ENCODE measurements at regions not wholly inside any gene's neighbourhood (a gene's known extent, or its start where the extent isn't known, plus 50 kb on each side); places are given as distances from the start of the nearest gene placed in this dataset.

- Histone ChIP-seq H3K4me1 (no peaks in the 10 kb centered on the region), H3K27ac (no peak overlapping the region), H3K9me3 (no peaks in the 10 kb centered on the region), H3K4me3 (no peak overlapping the region), H3K36me3 (no peaks in the 10 kb centered on the region), H3K27me3 (replicated peaks in 1 of 7) (no peaks in the 10 kb centered on the region)
- intact Hi-C loops (cut with DNase I; ENCODE audit: low total_unique reads): no loop called here
- no peak for DNase-seq
- TF ChIP-seq POLR2AphosphoS5 (IDR thresholded peaks at IDR 0.05): no peak
- TF ChIP-seq CTCF (IDR thresholded peaks at IDR 0.05 in 8 of 11, conservative IDR thresholded peaks at IDR 0.05 in 3 of 11): no peak
- TF ChIP-seq POLR2A (IDR thresholded peaks at IDR 0.05): no peak
- 60 to 85% (median 73%) methylated on average over 15 to 16 of the region's 16 CpGs for WGBS, 5 donors
These were observed 173.3 kb upstream of the WWC1 start for GRCh38 chr5:168118042-168118668.

DNA sequence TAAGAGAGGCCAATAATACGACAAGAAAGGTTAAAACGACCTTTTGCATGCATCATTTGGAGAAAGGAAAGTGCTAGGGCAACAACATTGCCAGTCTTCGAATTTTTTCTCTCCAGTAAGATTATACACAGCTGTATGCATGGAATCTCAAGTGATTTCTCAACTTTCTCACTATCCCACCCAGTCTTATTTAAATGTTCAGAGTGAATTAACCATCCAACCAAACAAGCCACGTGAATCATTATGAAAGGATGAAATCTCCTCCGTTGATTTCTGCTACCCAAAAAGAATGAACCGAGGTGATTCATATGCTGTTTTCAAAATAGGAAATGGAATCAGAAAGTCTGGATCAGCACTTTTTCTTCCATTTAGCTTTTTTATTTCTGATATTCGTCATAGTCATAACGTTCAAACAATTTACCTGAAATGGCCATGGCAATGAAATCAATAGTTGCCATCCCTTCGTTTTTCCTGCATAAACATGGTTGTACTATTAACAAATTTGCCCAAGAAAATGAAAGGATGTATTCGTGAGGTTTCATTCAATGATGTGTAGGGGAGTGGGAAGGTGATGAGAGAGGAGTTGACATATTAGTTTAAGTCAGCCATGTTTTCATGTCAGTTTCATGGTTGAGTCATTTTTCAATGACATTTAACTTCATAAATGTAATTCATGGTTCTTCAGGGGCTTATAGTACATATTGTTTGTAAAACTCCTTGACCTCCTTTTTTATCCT lies 170.9 kb upstream of the WWC1 start:
- Histone ChIP-seq H3K36me3 (no peaks in the 10 kb centered on the region), H3K4me3 (no peak overlapping the region), H3K27ac (no peak overlapping the region), H3K4me1 (no peaks in the 10 kb centered on the region), H3K27me3 (replicated peaks in 1 of 7) (no peaks in the 10 kb centered on the region), H3K9me3 (no peaks in the 10 kb centered on the region)
- TF ChIP-seq POLR2A (IDR thresholded peaks at IDR 0.05) (no peak), POLR2AphosphoS5 (IDR thresholded peaks at IDR 0.05) (no peak), CTCF (IDR thresholded peaks at IDR 0.05 in 8 of 11, conservative IDR thresholded peaks at IDR 0.05 in 3 of 11) (no peak)
- no peak for DNase-seq
- intact Hi-C loops (cut with DNase I; ENCODE audit: low total_unique reads): no loop called here
- 62 to 72% (median 69%) methylated on average over 10 of the region's 10 CpGs for WGBS, 5 donors

- Histone ChIP-seq H3K27me3 (replicated peaks in 1 of 7) (no peaks in the 10 kb centered on the region), H3K9me3 (no peaks in the 10 kb centered on the region), H3K36me3 (no peaks in the 10 kb centered on the region), H3K27ac (no peak overlapping the region), H3K4me3 (no peak overlapping the region), H3K4me1 (no peaks in the 10 kb centered on the region)
- no peak for TF ChIP-seq POLR2AphosphoS5 (IDR thresholded peaks at IDR 0.05)
- TF ChIP-seq POLR2A (IDR thresholded peaks at IDR 0.05): no peak
- TF ChIP-seq CTCF (IDR thresholded peaks at IDR 0.05 in 8 of 11, conservative IDR thresholded peaks at IDR 0.05 in 3 of 11): no peak
- 81 to 92% (median 83%) methylated on average over 4 of the region's 4 CpGs for WGBS, 5 donors
- no peak for DNase-seq
- intact Hi-C loops (cut with DNase I; ENCODE audit: low total_unique reads): no loop called here
These were observed 170.3 kb upstream of the WWC1 start for GRCh38 chr5:168121138-168121494.

GRCh38 chr5:168123631-168124528 lies 167.6 kb upstream of the WWC1 start:
- Histone ChIP-seq H3K4me3 (no peak overlapping the region), H3K27ac (no peak overlapping the region), H3K27me3 (replicated peaks in 1 of 7) (no peaks in the 10 kb centered on the region), H3K4me1 (no peaks in the 10 kb centered on the region), H3K9me3 (no peaks in the 10 kb centered on the region), H3K36me3 (no peaks in the 10 kb centered on the region)
- intact Hi-C loops (cut with DNase I; ENCODE audit: low total_unique reads): no loop called here
- WGBS, 5 donors: 71 to 83% (median 73%) methylated on average over 8 of the region's 8 CpGs
- no peak for TF ChIP-seq CTCF (IDR thresholded peaks at IDR 0.05 in 8 of 11, conservative IDR thresholded peaks at IDR 0.05 in 3 of 11)
- no peak for DNase-seq
